Loucy (cell line): ENCODE measurements at regions not wholly inside any gene's neighbourhood (a gene's known extent, or its start where the extent isn't known, plus 50 kb on each side); places are given as distances from the start of the nearest gene placed in this dataset.

Experiments used
- EZH2phosphoT487 ChIP-seq: fragments of 200-600 bp; IDR thresholded peaks from 2 replicates; pipeline ENCODE4 v1.6.1; 2018; ENCODE audit warnings: antibody characterized with exemption, mild to moderate bottlenecking, moderate library complexity, borderline replicate concordance
- TF ChIP-seq, protein P1 (sequence below): fragments of 200-600 bp; sonication (generic); conservative IDR thresholded peaks from 2 replicates; pipeline ENCODE4 v1.5.1; 2014; ENCODE audit warnings: mild to moderate bottlenecking, antibody characterized with exemption, low read length

DNA sequence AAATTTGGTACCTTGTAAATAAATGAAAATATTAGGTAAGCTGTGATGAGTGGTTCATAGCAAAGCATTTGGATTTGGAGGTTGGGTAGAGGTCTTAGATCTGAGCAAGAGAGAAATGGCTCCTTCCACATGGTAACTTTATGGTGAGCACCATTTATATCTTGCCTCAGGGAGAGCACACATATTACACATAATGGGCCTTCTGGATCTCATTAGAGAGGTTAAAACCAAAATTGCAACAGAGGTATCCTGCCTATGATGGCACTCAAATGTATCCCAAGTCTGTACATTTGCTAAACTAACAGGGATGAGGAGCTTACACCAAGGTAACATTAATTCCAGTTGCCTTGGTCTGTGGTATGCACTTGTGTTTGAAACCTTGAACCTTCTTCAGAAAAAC, 87.1 kb upstream of the PUDP start:
- TF ChIP-seq, protein P1, sequence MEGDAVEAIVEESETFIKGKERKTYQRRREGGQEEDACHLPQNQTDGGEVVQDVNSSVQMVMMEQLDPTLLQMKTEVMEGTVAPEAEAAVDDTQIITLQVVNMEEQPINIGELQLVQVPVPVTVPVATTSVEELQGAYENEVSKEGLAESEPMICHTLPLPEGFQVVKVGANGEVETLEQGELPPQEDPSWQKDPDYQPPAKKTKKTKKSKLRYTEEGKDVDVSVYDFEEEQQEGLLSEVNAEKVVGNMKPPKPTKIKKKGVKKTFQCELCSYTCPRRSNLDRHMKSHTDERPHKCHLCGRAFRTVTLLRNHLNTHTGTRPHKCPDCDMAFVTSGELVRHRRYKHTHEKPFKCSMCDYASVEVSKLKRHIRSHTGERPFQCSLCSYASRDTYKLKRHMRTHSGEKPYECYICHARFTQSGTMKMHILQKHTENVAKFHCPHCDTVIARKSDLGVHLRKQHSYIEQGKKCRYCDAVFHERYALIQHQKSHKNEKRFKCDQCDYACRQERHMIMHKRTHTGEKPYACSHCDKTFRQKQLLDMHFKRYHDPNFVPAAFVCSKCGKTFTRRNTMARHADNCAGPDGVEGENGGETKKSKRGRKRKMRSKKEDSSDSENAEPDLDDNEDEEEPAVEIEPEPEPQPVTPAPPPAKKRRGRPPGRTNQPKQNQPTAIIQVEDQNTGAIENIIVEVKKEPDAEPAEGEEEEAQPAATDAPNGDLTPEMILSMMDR: no peak
- no peak for TF ChIP-seq EZH2phosphoT487
